Mucosa of rectum (tissue), 2 donors: ENCODE measurements at regions not wholly inside any gene's neighbourhood (a gene's known extent, or its start where the extent isn't known, plus 50 kb on each side); places are given as distances from the start of the nearest gene placed in this dataset.
"Not testable (repeated sequence)": the region's sequence is repeated elsewhere in the genome, so short reads cannot be mapped to it uniquely, and the experiment has no call there.

Source experiments
- H3K27ac ChIP-seq, 2 donors: one replicate each; pipeline ENCODE4 v1.7.0; 2013; ENCODE audit warnings: inconsistent platforms in 2 of 2, low read depth in 2 of 2, low read length in 2 of 2
- H3K27me3 ChIP-seq, 2 donors: one replicate each; pipeline ENCODE4 v1.7.0; 2013; ENCODE audit warnings: low read length in 2 of 2; ENCODE audit not compliant: control insufficient read depth in 2 of 2, insufficient read depth in 2 of 2
- H3K36me3 ChIP-seq, 2 donors: one replicate each; pipeline ENCODE4 v1.7.0; 2013; ENCODE audit warnings: low read length in 2 of 2; ENCODE audit not compliant: control insufficient read depth in 2 of 2, insufficient read depth in 2 of 2
- H3K4me1 ChIP-seq, 2 donors: one replicate each; pipeline ENCODE4 v1.7.0; 2013; ENCODE audit warnings: low read length in 2 of 2, mild to moderate bottlenecking in 1 of 2; ENCODE audit not compliant: control insufficient read depth in 2 of 2, insufficient read depth in 2 of 2
- H3K4me3 ChIP-seq, 2 donors: one replicate each; pipeline ENCODE4 v1.7.0; 2013; ENCODE audit warnings: low read length in 2 of 2
- H3K9ac ChIP-seq, 2 donors: one replicate each; pipeline ENCODE4 v1.7.0; 2013; ENCODE audit warnings: low read length in 2 of 2, low read depth in 1 of 2, mild to moderate bottlenecking in 1 of 2
- H3K9me3 ChIP-seq, 2 donors: one replicate each; pipeline ENCODE4 v1.7.0; 2013; ENCODE audit warnings: low read length in 2 of 2; ENCODE audit not compliant: control insufficient read depth in 2 of 2
- donor health status: healthy.
- donor health status: Normal muscosa, but diverticular disease.

DNA sequence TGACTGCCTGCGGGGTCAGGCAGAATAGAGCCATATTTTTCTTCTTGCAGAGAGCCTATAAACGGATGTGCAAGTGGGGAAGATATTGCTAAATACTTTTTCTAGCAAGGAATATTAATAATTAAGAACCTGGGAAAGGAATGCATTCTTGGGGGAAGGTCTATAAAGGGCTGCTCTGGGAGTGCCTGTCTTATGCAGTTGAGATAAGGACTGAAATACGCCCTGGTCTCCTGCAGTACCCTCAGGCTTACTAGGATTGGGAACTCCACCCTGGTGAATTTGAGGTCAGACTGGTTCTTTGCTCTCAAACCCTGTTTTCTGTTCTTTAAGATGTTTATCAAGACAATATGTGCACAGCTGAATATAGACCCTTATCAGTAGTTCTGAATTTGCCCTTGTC lies 152.5 kb upstream of the APOOL start:
- not testable (repeated sequence) for H3K4me1 ChIP-seq, H3K9ac ChIP-seq, H3K4me3 ChIP-seq, H3K27ac ChIP-seq, H3K36me3 ChIP-seq, H3K9me3 ChIP-seq, H3K27me3 ChIP-seq

DNA sequence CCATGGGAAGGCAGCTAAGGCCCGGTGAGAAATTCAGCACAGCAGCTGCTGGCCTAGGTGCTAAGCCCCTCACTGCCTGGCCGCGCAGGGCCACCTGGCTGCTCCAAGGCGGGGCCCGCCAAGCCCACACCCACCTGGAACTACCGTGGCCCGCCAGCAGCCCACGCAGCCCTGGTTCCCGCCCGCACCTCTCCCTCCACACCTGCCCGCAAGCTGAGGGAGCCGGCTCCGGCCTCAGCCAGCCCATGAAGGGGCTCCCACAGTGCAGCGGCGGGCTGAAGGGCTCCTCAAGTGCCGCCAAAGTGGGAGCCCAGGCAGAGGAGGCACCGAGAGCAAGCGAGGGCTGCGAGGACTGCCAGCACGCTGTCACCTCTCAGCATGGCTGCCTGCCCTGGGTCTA lies 146.9 kb upstream of the APOOL start:
- H3K36me3 ChIP-seq, H3K9me3 ChIP-seq, H3K4me3 ChIP-seq, H3K27me3 ChIP-seq, H3K27ac ChIP-seq, H3K4me1 ChIP-seq, H3K9ac ChIP-seq: not testable (repeated sequence)

DNA sequence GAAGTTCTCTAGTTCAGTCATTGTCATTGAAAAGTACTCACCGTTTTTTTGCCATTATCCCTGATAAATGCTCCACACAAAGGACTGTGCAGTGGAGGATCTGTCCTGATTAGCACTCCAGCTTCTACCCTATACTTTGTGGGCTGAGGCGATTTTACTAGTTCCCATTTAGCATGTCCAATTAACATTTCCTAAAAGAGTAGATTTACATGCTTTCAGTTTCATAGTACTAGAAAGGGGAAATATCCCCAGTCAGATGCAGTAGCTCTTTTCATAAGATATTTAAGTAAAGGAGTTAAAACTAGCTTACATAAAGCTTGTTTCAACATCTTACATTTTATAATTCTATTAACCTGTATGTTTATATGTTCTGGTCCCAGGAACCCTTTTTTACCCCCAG lies 144.9 kb upstream of the APOOL start:
- not testable (repeated sequence) for H3K9me3 ChIP-seq, H3K4me3 ChIP-seq, H3K4me1 ChIP-seq, H3K36me3 ChIP-seq, H3K9ac ChIP-seq, H3K27ac ChIP-seq, H3K27me3 ChIP-seq

DNA sequence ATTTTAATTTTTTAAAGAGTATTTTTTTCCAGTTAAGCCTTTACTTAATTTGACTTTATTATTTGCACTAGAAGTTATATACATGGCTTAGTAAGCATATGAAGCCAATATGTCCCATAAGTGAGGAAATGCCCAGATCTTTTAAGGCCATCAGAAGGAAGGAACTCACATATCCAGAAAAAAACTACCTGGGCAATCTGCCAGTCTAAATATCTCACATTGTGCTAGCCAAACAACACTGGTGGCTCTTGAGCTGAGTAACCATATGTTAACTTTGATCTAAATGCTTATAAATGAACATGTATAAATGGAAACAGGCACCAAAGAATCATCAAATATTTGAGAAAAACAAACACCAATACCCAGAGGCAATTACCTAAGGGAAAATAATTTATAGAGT lies 138.6 kb upstream of the APOOL start:
- no peaks in the 10 kb centered on the region for H3K4me1 ChIP-seq
- H3K9ac ChIP-seq = no peak overlapping the region
- no peaks in the 10 kb centered on the region for H3K36me3 ChIP-seq
- H3K27ac ChIP-seq = no peak overlapping the region
- H3K4me3 ChIP-seq = no peak overlapping the region
- no peaks in the 10 kb centered on the region for H3K27me3 ChIP-seq
- H3K9me3 ChIP-seq = no peaks in the 10 kb centered on the region

DNA sequence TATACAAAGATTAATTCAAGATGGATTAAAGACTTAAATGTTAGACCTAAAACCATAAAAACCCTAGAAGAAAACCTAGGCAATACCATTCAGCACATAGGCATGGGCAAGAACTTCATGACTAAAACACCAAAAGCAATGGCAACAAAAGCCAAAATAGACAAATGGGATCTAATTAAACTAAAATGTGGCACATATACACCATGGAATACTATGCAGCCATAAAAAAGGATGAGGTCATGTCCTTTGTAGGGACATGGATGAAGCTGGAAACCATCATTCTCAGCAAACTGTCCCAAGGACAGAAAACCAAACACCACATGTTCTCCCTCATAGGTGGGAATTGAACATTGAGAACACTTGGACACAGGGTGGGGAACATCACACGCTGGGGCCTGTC lies 133.4 kb upstream of the APOOL start:
- not testable (repeated sequence) for H3K4me3 ChIP-seq, H3K36me3 ChIP-seq, H3K27ac ChIP-seq, H3K9me3 ChIP-seq, H3K9ac ChIP-seq, H3K4me1 ChIP-seq, H3K27me3 ChIP-seq

DNA sequence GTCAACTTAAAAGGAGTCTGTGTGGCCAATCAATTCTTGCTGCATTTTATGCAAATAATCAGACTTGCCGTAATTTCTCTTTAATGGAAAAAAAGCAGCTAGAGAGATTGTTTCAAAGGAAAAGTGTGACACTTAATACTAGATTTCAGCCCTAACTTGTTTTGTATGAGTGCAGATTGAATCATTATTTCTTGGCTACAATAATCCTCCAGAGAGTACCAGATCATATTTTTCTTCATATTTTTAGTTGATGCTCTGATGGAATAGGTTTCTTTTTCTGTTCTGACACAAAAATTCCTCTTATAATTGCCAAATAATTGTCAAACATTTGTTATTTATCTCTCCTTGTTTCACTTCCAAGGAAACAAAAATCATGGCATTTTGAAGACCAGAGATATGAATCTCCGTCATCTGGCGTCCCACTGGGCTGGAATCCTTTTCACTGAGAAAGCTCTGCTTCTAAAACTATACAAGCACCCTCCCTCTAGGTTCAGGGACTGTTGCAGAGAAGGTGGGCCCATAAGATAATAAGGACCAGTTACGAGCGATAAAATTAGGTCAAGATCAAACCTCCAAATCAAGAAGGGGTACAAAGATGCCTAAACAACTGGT lies 131.4 kb upstream of the APOOL start:
- not testable (repeated sequence) for H3K9me3 ChIP-seq, H3K27me3 ChIP-seq, H3K4me1 ChIP-seq, H3K4me3 ChIP-seq, H3K27ac ChIP-seq, H3K9ac ChIP-seq, H3K36me3 ChIP-seq

DNA sequence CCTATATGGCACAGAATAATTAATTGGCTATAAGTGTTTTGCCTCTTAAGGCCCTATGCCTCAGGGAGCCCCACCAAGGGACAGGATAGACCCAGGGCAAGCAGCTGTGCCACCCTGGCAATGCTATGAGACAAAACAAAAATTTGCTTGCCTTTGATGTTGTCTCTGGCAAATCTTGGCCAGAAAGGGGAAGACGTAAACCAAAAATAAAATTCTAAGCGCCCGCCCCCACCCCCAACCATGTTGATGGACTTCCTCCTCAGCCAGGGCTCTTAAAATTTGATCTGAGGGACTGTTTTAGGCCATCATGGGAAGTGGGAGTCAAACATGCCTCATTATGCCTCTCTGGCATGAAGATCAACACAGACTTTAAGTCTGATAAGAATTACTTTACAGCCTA lies 130.5 kb upstream of the APOOL start:
- Histone ChIP-seq H3K27me3 (no peaks in the 10 kb centered on the region), H3K27ac (no peak overlapping the region), H3K4me3 (no peak overlapping the region), H3K9me3 (no peaks in the 10 kb centered on the region), H3K36me3 (no peaks in the 10 kb centered on the region), H3K4me1 (no peaks in the 10 kb centered on the region), H3K9ac (no peak overlapping the region)

DNA sequence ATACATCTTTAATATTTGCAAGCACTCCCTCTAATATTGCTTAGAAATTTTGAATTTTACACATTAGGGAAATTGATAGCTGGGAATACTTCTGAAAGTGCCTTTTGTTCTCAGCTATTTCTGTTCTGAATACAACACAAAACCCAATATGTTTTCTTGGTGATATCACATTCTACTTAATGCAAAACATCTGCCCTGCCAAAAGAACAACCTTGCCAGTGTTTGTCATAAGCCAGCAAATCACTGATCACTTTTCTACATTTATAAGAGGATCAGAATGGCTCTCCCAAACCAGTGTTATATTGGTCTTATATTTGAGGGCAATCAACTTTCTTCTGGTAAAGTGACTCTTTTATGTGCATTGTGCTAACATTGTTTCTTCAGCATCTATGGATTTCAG lies 126.8 kb upstream of the APOOL start:
- Histone ChIP-seq H3K27me3 (no peaks in the 10 kb centered on the region), H3K9me3 (no peaks in the 10 kb centered on the region), H3K27ac (no peak overlapping the region), H3K36me3 (no peaks in the 10 kb centered on the region), H3K4me3 (no peak overlapping the region), H3K4me1 (no peaks in the 10 kb centered on the region), H3K9ac (no peak overlapping the region)

DNA sequence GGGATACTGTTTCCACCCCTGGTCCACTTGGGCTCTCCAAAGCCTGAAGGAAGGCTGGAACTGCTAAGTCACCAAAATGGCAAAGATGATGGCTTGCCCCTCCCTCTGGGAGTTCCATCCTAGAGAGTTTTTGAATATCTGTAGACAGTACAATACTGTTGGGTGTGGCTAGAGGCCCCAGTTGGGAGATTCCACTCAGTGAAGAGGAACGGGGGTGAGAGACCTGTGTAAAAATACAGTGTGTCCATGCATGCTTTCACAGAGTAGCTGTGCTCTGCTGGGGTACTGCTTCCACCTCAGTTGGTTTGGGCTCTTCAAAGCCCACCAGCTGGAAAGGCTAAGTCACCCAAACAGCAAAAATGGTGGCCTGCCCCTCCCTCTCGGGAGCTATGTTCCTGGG lies 109.8 kb upstream of the APOOL start:
- Histone ChIP-seq H3K27ac (no peak overlapping the region), H3K36me3 (no peaks in the 10 kb centered on the region), H3K4me1 (no peaks in the 10 kb centered on the region), H3K27me3 (no peaks in the 10 kb centered on the region), H3K9ac (no peak overlapping the region), H3K4me3 (no peak overlapping the region), H3K9me3 (no peaks in the 10 kb centered on the region)

DNA sequence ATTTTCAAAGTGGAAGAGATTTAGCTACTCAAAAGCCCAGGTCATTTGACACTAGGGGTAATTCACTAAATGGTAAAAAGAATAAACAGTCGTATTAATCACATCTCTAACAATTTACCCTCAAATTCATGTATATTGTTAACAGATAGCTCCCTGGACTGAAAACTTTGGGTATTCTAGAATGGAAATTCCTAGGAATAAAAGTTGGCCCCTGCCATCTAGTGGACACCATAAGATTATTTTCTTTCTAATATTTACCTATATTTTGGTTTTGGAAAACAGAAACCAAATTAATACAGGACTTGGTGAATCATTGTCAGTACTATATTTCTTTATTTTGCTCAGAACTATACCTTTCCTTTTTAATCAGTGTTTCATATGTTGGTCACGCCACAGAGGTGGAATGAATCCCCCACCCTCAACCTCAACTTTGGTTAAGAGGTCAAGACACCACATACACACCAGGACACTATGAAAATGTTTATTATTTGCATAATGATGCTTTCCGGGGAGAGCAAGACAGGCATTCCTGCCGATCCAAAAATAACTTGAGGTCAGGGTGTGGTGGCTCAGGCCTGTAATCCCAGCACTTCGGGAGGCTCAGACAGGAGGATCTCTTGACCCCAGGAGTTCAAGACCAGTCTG lies 96.2 kb upstream of the APOOL start:
- Histone ChIP-seq H3K9ac (no peak overlapping the region), H3K4me3 (no peak overlapping the region), H3K4me1 (no peaks in the 10 kb centered on the region), H3K9me3 (no peaks in the 10 kb centered on the region), H3K36me3 (no peaks in the 10 kb centered on the region), H3K27me3 (peaks cover 0 to 3% of the 10 kb centered on the region in 2 donors), H3K27ac (no peak overlapping the region)

DNA sequence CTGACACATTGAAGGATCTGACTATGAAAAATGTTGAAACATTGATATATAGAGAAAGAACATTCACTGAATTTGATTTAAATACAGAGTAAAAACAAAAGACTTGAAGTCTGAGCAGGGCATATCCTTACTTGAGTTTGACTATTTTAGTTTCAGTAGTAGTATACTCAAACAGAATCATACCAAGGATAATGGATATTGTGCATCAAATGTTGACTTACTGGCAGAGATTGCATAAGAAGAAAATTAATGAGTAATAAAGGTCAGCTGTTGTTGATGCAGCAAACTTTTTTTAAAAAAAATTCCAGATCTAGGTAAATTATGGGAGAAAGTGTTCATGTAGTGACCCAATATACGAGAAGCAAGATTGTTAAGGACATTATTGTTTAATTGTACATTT lies 94.5 kb upstream of the APOOL start:
- H3K27ac ChIP-seq = no peak overlapping the region
- H3K4me3 ChIP-seq = no peak overlapping the region
- no peaks in the 10 kb centered on the region for H3K36me3 ChIP-seq
- no peaks in the 10 kb centered on the region for H3K4me1 ChIP-seq
- no peaks in the 10 kb centered on the region for H3K27me3 ChIP-seq
- no peak overlapping the region for H3K9ac ChIP-seq
- no peaks in the 10 kb centered on the region for H3K9me3 ChIP-seq
